Heart left ventricle (tissue), 16 donors: ENCODE measurements at regions not wholly inside any gene's neighbourhood (a gene's known extent, or its start where the extent isn't known, plus 50 kb on each side); places are given as distances from the start of the nearest gene placed in this dataset.

Experiments used
- ATAC-seq, 4 donors: fragments of 200-7000 bp; cut with Tn5 transposase; one replicate each; pipeline ENCODE4 v1.9.1; 2020 to 2022; ENCODE audit warnings: moderate library complexity in 4 of 4, mild to moderate bottlenecking in 3 of 4, moderate number of reproducible peaks in 1 of 4
- DNase-seq, 5 donors: peaks; one replicate each; pipeline ENCODE4 v3.0.0-alpha.2; 2020
- H3K27ac ChIP-seq, 12 donors: fragments of 200-600 bp; sonication (generic) in 4 of 12; one replicate each; pipeline versions ENCODE4 v1.5.0 to v1.8.0; 2016 to 2022; ENCODE audit warnings: mild to moderate bottlenecking in 2 of 12
- H3K27me3 ChIP-seq, 9 donors: fragments of 200-600 bp; sonication (generic) in 2 of 9; one replicate each; pipeline versions ENCODE4 v1.5.1 to v1.8.0; 2016 to 2022; ENCODE audit warnings: mild to moderate bottlenecking in 3 of 9
- H3K36me3 ChIP-seq, 9 donors: fragments of 200-600 bp; sonication (generic) in 2 of 9; one replicate each; pipeline versions ENCODE4 v1.5.0 to v1.8.0; 2018 to 2022; ENCODE audit warnings: mild to moderate bottlenecking in 2 of 9
- H3K4me1 ChIP-seq, 12 donors: fragments of 200-600 bp; sonication (generic) in 4 of 12; one replicate each; pipeline versions ENCODE4 v1.5.0 to v1.8.0; 2016 to 2022; ENCODE audit warnings: mild to moderate bottlenecking in 3 of 12
- H3K4me3 ChIP-seq, 12 donors: fragments of 200-600 bp; sonication (generic) in 4 of 12; one replicate each; pipeline versions ENCODE4 v1.5.0 to v1.8.0; 2017 to 2022; ENCODE audit warnings: mild to moderate bottlenecking in 9 of 12, moderate library complexity in 4 of 12
- H3K9me3 ChIP-seq, 12 donors: fragments of 200-600 bp; sonication (generic) in 4 of 12; one replicate each; pipeline versions ENCODE4 v1.5.0 to v1.8.0; 2016 to 2022; ENCODE audit warnings: mild to moderate bottlenecking in 1 of 12
- POLR2A ChIP-seq, 2 donors: fragments of 450-650 bp; IDR thresholded peaks; one replicate each; pipeline ENCODE4 v1.6.1; 2017; ENCODE audit warnings: antibody characterized with exemption in 2 of 2, mild to moderate bottlenecking in 2 of 2, moderate library complexity in 2 of 2
- WGBS, 4 donors: extraction: QIAGEN DNeasy Blood & Tissue Kit in 2 of 4; methylation state at CpG; one replicate each; pipeline versions ENCODE4 v1.1.5 to v1.1.7; 2013 to 2018; 5-methylcytosine and 5-hydroxymethylcytosine counted together
- intact Hi-C, 10 donors: fragments of 100-400 bp; cut with DNase I; formaldehyde crosslinking; loops; one replicate each; pipeline versions ENCODE4 v1.11.1 to v1.14.2; 2022
- TF ChIP-seq, protein P1 (sequence below), 12 donors: fragments of 200-600 bp; sonication (generic) in 4 of 12; IDR thresholded peaks; one replicate each; pipeline versions ENCODE4 v1.5.0 to v1.8.0; 2018 to 2022; ENCODE audit warnings: antibody characterized with exemption in 12 of 12, mild to moderate bottlenecking in 5 of 12
- donor health status: ischemic (EF 13 %, LVEDD 7.1; RV severe dilation, severe dysfunction).
- donor health status: healthy with polysubstance abuse.
- donor health status: DM: no; HTN: yes; CAD: no.
- donor health status: DM: no; HTN: no; CAD: no.
- donor health status: ischemic (EF 25% LVEDD 6.9; RV normal size, moderate dysfunction).
- donor health status: ischemic (EF 25% LVEDD 5.7; RV mildly dilated, moderate dysfunction).
- donor health status: healthy.
- donor health status: DM: yes; HTN: yes; CAD: no.
- donor health status: ischemic (EF 35%, LVEDD 5.7; RV mildly dilated, moderate dysfunction).
- donor health status: nonischemic (EF 11% LVEDD 7.7; RV severe dilation, severe dysfunction).
- donor health status: DM: yes; HTN: yes; CAD: no.
- donor health status: PGD.
- donor health status: ischemic (EF 29% LVEDD 5.4; RV normal size, mild dysfunction).
- donor health status: nonischemic (EF 23%, LVEDD 6.1; RV moderate dilation, normal function).

DNA sequence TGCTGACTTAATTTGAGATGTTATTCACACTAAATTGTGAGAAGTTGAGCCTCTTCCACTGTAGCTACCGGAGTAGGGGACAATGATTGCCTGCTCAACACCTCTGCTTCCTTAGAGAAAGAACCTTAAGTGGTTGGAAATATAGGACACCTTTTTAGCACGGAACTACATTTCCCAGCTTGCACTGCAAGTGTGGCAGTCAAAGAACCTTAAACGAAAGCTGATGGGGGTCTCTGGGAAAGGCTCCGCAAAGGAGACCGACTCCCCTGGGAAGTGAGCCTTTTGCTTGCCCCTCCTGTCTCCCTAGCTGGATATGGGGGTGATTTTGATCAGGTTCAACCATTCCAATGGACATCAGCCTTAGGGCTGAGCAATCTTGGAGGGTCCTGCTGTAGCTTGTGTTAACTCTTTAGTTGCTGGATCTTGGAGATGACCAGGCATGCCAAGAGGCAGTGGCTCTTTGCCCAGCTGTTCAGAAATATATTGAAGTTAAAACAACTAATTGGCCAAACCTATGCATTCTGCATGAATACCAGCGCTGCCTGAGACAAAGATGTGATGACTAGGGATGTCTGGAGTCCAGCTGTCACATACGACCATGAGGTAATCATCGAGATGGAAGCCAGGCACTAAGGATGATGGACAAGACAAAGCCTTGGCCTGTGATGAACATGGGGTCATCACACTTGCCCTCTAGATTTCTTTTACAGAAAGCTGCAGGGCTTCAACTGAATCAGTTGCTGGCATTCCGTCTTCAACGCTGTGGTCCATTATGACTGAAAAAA is 286.5 kb downstream of the FOXO1 start:
- H3K9me3 ChIP-seq = no peaks in the 10 kb centered on the region
- no peaks in the 10 kb centered on the region for H3K27me3 ChIP-seq
- WGBS, 4 donors = 66 to 79% (median 73%) methylated on average over 10 of the region's 10 CpGs
- no peak overlapping the region for H3K27ac ChIP-seq
- H3K4me3 ChIP-seq = no peak overlapping the region
- ATAC-seq = no peak
- H3K4me1 ChIP-seq = peaks cover 0 to 15% (median 0%) of the 10 kb centered on the region in 12 donors
- TF ChIP-seq, protein P1, sequence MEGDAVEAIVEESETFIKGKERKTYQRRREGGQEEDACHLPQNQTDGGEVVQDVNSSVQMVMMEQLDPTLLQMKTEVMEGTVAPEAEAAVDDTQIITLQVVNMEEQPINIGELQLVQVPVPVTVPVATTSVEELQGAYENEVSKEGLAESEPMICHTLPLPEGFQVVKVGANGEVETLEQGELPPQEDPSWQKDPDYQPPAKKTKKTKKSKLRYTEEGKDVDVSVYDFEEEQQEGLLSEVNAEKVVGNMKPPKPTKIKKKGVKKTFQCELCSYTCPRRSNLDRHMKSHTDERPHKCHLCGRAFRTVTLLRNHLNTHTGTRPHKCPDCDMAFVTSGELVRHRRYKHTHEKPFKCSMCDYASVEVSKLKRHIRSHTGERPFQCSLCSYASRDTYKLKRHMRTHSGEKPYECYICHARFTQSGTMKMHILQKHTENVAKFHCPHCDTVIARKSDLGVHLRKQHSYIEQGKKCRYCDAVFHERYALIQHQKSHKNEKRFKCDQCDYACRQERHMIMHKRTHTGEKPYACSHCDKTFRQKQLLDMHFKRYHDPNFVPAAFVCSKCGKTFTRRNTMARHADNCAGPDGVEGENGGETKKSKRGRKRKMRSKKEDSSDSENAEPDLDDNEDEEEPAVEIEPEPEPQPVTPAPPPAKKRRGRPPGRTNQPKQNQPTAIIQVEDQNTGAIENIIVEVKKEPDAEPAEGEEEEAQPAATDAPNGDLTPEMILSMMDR (IDR thresholded peaks at IDR 0.05) = no peak
- TF ChIP-seq POLR2A (IDR thresholded peaks at IDR 0.05) = no peak
- DNase-seq = no peak
- intact Hi-C loops = loop anchor here in 1 of 10 donors (10.0 kb wide), 1 partner anchor 315 kb away; no protein-coding TSS in a partner anchor
- H3K36me3 ChIP-seq = no peaks in the 10 kb centered on the region

DNA sequence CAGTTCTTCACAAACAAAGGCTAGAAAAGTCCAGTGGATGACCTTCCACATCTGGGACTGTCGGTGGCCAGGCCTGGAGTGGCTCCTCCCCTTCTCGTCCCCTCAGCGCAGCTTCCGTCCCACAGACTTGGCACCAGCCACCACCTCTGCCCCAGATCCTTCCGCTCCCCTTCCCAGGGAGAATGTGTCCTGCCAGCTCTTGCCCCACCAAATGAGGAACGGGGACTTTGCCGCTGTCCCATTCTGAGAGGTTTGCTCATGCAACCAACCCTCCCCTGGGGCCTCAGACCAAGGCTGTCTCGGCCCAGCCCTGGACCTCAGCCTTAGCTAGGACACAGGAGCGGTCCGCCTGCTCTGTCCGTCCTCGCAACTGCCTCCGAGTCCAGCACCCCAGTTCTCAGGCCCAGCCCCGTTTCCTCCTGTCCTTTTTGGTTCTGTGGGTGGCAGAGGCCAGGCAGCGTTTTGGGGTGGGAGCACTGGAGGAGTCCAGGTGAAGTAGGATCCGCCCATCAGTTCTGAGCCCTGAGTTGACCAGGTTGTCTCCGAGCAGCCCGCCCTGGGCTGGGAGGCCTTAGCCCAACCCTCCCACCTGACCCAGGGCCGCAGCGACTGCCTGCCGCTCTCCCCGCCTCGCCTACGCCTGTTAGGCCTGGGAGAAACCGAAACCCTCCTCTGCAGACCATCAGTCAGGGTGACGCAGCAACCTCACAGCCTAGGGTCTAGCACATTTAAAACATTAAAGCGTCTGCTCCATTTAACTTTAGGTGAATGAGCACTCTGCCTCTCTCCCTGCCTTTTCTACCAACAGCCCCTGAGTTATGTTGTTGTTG is 284.3 kb downstream of the FOXO1 start:
- TF ChIP-seq, protein P1 (IDR thresholded peaks at IDR 0.05) = no peak
- TF ChIP-seq POLR2A (IDR thresholded peaks at IDR 0.05) = no peak
- Histone ChIP-seq H3K27ac (peak overlapping the region in 1 of 12 donors; percentile 1), H3K9me3 (no peaks in the 10 kb centered on the region), H3K36me3 (no peaks in the 10 kb centered on the region), H3K4me1 (peaks cover 0 to 5% (median 0%) of the 10 kb centered on the region in 12 donors), H3K4me3 (no peak overlapping the region), H3K27me3 (no peaks in the 10 kb centered on the region)
- DNase-seq (peak in 3 of 5 donors; percentile 13 to 54 (median 33)), ATAC-seq (peak in 2 of 4 donors; percentile 27 to 49)
- 90 to 97% (median 92%) methylated on average over 22 to 27 of the region's 27 CpGs for WGBS, 4 donors
- intact Hi-C loops = loop anchor here in 1 of 10 donors (10.0 kb wide), 1 partner anchor 317 kb away; no protein-coding TSS in a partner anchor

DNA sequence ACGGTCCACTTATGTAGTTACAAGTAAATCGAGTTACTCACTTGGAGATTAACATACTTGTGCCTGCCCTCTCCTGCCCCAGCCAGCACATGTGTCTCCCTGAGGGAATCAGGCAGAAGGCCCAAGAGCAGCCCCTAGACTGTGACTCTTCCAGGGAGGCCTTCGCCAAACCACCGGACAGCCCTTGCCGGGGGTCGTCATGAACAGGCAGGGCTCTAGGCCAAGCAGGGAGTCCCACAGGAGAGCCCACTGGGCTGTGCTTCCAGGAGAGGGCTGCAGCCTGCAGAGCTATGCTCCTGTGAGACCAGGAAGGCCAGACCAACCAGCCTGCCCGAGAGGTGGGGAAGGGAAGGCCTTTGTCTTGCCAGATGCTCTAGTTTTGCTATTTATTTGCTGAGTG is 283.3 kb downstream of the FOXO1 start:
- TF ChIP-seq, protein P1 (IDR thresholded peaks at IDR 0.05) = no peak
- Histone ChIP-seq H3K9me3 (no peaks in the 10 kb centered on the region), H3K27me3 (no peaks in the 10 kb centered on the region), H3K27ac (no peak overlapping the region), H3K4me3 (no peak overlapping the region), H3K36me3 (no peaks in the 10 kb centered on the region), H3K4me1 (peaks cover 0 to 4% (median 0%) of the 10 kb centered on the region in 12 donors)
- no peak for DNase-seq
- 50 to 71% (median 61%) methylated on average over 5 to 7 of the region's 7 CpGs for WGBS, 4 donors
- peak in 1 of 4 donors; percentile 34 for ATAC-seq
- intact Hi-C loops = loop anchor here in 1 of 10 donors (10.0 kb wide), 1 partner anchor 318 kb away; no protein-coding TSS in a partner anchor

DNA sequence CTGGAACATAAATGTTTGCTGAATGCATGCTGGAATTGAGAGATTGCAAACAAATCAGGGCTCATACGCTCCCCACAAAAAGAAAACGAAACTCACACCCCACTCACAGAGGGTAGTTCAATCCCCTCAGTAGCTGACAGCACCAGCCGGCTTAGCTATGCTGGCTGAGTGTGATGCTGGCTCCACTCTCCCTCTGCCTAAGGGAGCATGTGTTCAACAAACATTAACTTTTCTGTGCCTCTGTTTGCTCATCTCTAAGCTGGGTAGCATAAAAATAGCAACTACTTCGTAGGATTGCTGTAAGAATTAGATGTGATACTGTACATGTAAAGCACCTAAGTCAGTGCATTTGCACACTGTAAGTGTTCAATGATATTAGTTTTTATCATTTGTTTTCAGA is 282.6 kb downstream of the FOXO1 start:
- Histone ChIP-seq H3K9me3 (no peaks in the 10 kb centered on the region), H3K4me1 (peaks cover 0 to 7% (median 0%) of the 10 kb centered on the region in 12 donors), H3K27ac (no peak overlapping the region), H3K36me3 (no peaks in the 10 kb centered on the region), H3K4me3 (no peak overlapping the region), H3K27me3 (no peaks in the 10 kb centered on the region)
- ATAC-seq = no peak
- intact Hi-C loops = loop anchor here in 1 of 10 donors (10.0 kb wide), 1 partner anchor 319 kb away; no protein-coding TSS in a partner anchor
- TF ChIP-seq, protein P1 (IDR thresholded peaks at IDR 0.05) = no peak
- TF ChIP-seq POLR2A (IDR thresholded peaks at IDR 0.05) = no peak
- 82 to 94% (median 92%) methylated on average over 4 of the region's 4 CpGs for WGBS, 4 donors
- no peak for DNase-seq
